KMS-11 (cell line): ENCODE measurements at regions not wholly inside any gene's neighbourhood (a gene's known extent, or its start where the extent isn't known, plus 50 kb on each side); places are given as distances from the start of the nearest gene placed in this dataset.

Experiments used
- H2AFZ ChIP-seq: fragments of 200-600 bp; sonication (generic); 2 replicates; pipeline ENCODE4 v1.6.1; 2016; ENCODE audit warnings: antibody characterized with exemption, mixed run types, low read depth
- H3K27ac ChIP-seq: fragments of 200-600 bp; sonication (generic); 2 replicates; pipeline ENCODE4 v1.6.1; 2016; ENCODE audit warnings: mild to moderate bottlenecking, mixed run types
- H3K27me3 ChIP-seq: fragments of 200-600 bp; sonication (generic); 2 replicates; pipeline ENCODE4 v1.6.1; 2017; ENCODE audit warnings: mild to moderate bottlenecking, low read depth, mixed run types, moderate library complexity; ENCODE audit not compliant: insufficient read depth
- H3K36me3 ChIP-seq: fragments of 200-600 bp; sonication (generic); 2 replicates; pipeline ENCODE4 v1.6.1; 2017; ENCODE audit warnings: mild to moderate bottlenecking, mixed run types; ENCODE audit not compliant: insufficient read depth
- H3K4me1 ChIP-seq: fragments of 200-600 bp; sonication (generic); 2 replicates; pipeline ENCODE4 v1.6.1; 2016; ENCODE audit warnings: mild to moderate bottlenecking, low read depth, mixed run types; ENCODE audit not compliant: poor library complexity, severe bottlenecking
- H3K4me2 ChIP-seq: fragments of 200-600 bp; sonication (generic); 2 replicates; pipeline ENCODE4 v1.7.0; 2016; ENCODE audit warnings: mild to moderate bottlenecking, mixed run types
- H3K4me3 ChIP-seq: fragments of 200-600 bp; sonication (generic); IDR thresholded peaks from 2 replicates; pipeline ENCODE4 v1.6.1; 2017; ENCODE audit warnings: low read depth, low read length, mixed read lengths; ENCODE audit not compliant: insufficient read depth
- H3K79me2 ChIP-seq: fragments of 200-600 bp; sonication (generic); 2 replicates; pipeline ENCODE4 v1.6.1; 2016; ENCODE audit warnings: low read depth, mixed run types; ENCODE audit not compliant: insufficient read depth
- H3K9ac ChIP-seq: fragments of 200-600 bp; sonication (generic); 2 replicates; pipeline ENCODE4 v1.6.1; 2016; ENCODE audit warnings: mild to moderate bottlenecking, mixed run types
- H4K20me1 ChIP-seq: fragments of 200-600 bp; sonication (generic); 2 replicates; pipeline ENCODE4 v1.6.1; 2016; ENCODE audit warnings: mild to moderate bottlenecking, mixed run types; ENCODE audit not compliant: insufficient read depth
- CTCF ChIP-seq: fragments of 200-600 bp; sonication (generic); conservative IDR thresholded peaks from 2 replicates; pipeline ENCODE4 v1.6.1; 2017; ENCODE audit warnings: low read depth, mild to moderate bottlenecking, antibody characterized with exemption, low read length, moderate library complexity, mixed read lengths

GRCh38 chr12:23098110-23098509 is 473.1 kb downstream of the ETNK1 start:
- Histone ChIP-seq H3K36me3 (no peaks in the 10 kb centered on the region), H3K9ac (no peak overlapping the region), H3K79me2 (no peaks in the 10 kb centered on the region), H2AFZ (no peak overlapping the region), H3K27me3 (no peaks in the 10 kb centered on the region), H4K20me1 (no peaks in the 10 kb centered on the region), H3K4me3 (no peak overlapping the region), H3K27ac (no peak overlapping the region), H3K4me2 (no peak overlapping the region), H3K4me1 (no peaks in the 10 kb centered on the region)
- TF ChIP-seq CTCF = no peak

GRCh38 chr12:23098517-23098916 is 473.5 kb downstream of the ETNK1 start:
- H3K4me3 ChIP-seq = no peak overlapping the region

GRCh38 chr12:23099104-23099503 is 474.1 kb downstream of the ETNK1 start:
- no peak overlapping the region for H3K9ac ChIP-seq
- no peak overlapping the region for H3K4me2 ChIP-seq
- no peak for TF ChIP-seq CTCF
- no peaks in the 10 kb centered on the region for H3K27me3 ChIP-seq
- H4K20me1 ChIP-seq = no peaks in the 10 kb centered on the region
- no peaks in the 10 kb centered on the region for H3K4me1 ChIP-seq
- H3K4me3 ChIP-seq = no peak overlapping the region
- H2AFZ ChIP-seq = no peak overlapping the region
- no peaks in the 10 kb centered on the region for H3K79me2 ChIP-seq
- H3K27ac ChIP-seq = no peak overlapping the region
- H3K36me3 ChIP-seq = no peaks in the 10 kb centered on the region

More at GRCh38 chr12:23098517-23098916, 473.5 kb downstream of the ETNK1 start:
- Histone ChIP-seq H3K27me3 (no peaks in the 10 kb centered on the region), H3K36me3 (no peaks in the 10 kb centered on the region), H4K20me1 (no peaks in the 10 kb centered on the region), H3K27ac (no peak overlapping the region), H3K4me2 (no peak overlapping the region), H3K9ac (no peak overlapping the region), H3K4me1 (no peaks in the 10 kb centered on the region), H3K79me2 (no peaks in the 10 kb centered on the region), H2AFZ (no peak overlapping the region)
- TF ChIP-seq CTCF = no peak

- Histone ChIP-seq H3K9ac (no peak overlapping the region), H3K27ac (no peak overlapping the region), H3K4me3 (no peak overlapping the region), H3K79me2 (no peaks in the 10 kb centered on the region), H2AFZ (no peak overlapping the region), H3K4me2 (no peak overlapping the region), H3K36me3 (no peaks in the 10 kb centered on the region), H4K20me1 (no peaks in the 10 kb centered on the region), H3K27me3 (no peaks in the 10 kb centered on the region), H3K4me1 (no peaks in the 10 kb centered on the region)
- TF ChIP-seq CTCF = no peak
Observed at GRCh38 chr12:23099604-23100003, 474.6 kb downstream of the ETNK1 start.
